HG03354 (cell line): ENCODE measurements at regions not wholly inside any gene's neighbourhood (a gene's known extent, or its start where the extent isn't known, plus 50 kb on each side); places are given as distances from the start of the nearest gene placed in this dataset.
"Not testable (repeated sequence)": the region's sequence is repeated elsewhere in the genome, so short reads cannot be mapped to it uniquely, and the experiment has no call there.

Experiments
- ATAC-seq: cut with Tn5 transposase; IDR thresholded peaks from one replicate; pipeline ENCODE4 v1.9.1; 2021; ENCODE audit warnings: mild to moderate bottlenecking; ENCODE audit not compliant: unreplicated experiment, poor library complexity, severe bottlenecking

DNA sequence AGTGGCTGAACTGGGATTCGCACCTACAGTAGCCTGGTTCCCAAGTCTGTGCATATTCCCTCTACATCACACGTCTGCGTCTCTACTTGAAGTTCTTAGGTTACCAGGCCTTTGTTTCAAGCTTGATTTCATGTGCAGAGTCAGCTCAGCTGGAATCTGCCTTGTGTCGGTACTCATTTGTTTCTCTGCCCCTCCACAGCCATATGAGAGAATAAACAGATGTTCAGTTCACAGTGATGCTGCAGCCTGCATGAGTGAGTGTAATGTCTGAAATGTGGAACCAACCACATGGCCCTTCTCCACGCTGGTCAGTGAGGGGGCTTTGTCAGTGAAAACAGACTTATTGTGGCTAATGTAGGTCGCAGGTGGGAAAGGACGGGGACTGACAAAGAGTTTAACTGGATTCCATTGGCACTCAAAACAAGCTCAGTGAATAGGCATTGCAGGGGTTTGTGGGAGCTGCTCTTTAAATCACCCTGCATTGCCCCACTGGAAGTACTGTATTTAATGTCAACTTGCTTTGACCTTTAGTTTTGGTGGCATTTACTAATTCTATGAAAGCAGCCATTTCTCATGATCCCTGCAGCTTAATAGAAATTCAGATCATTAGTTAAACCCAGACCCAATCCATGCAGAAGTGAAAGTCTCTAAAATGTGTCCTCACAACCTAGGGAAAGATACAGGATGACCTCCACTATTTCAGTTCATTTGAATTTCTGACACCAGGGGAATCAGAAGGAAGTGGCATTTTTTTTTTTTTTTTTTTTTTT is 136.4 kb upstream of the FAM78B start:
- no peak for ATAC-seq

DNA sequence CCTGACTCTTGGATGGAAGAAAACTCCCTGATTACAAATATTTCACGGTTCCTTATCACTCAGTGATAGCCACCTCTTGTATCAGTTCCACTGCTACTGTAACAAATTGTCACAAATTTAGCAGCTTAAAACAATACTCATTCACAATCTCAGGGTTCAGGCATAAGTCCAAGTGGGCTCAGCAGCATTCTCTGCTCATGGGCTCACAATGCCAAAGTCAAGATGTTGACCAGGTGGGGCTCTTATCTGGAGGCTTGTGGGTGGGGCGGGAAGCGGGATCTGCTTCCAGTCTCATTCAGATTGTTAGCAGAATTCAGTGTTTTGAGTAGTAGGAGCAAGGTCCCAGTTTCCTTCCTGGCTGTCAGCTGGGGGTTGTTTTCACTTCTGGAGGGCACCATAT is 137.3 kb upstream of the FAM78B start:
- ATAC-seq: no peak

DNA sequence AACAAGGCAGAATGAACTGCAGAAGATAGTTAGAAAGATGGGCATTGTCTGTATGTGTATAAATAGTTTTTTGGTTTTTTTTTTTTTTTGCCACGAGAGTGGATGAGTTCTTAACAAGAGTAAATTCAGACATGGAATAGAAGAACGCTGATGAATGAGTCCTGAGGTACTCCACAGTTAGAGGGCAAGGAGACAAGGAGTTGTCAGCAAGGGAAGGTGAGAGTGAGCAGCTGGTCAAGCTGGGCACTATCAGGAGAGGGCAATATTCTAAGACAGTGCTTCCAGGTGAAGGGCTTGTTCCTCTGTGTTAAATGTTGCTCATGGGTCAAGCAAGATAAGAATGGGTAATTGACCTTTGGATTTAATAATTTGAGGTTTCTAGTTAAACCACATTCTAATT is 138.6 kb upstream of the FAM78B start:
- ATAC-seq: no peak

DNA sequence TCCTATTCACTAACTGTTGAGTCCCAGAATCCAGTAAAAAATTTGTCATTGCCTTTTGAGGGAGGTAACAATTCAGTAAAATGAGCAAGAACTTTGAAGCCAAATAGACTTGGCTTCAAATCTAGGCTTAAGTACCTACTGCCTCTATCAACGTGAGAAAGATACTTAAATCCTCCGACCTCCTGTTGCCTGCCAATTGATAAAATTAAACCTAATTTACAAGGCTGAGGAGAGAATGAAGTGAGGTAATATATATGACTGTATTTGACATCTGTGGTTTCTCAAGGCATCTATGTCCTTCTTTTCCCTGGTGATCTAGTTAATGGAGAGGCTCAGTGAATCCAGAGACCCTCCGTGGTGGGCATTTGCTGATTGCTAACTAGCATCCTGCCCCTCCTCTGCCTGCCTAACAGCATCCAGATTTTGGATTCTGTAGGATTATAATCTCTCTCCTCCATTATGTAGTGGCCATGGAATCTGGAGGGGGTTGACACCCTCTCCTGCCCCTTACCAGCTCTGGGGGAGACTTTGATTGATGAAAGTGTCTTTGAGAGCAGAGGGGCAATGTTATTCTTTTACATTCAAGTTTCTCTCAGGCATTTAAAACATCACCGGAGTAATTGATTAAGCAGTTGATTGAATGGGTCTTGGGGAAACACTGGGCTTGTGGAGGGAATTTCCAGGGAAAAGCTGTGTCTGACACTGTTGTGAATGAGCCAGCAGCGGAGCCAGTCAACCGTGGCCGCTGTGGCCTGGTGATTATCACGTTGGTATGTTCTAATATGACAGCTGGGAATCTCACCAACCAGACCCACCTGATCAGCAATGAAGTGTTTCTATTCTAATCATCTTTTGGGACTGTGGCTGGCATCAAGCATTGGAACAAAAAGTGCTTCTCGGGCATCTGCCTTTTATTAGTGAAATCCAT is 140.7 kb upstream of the FAM78B start:
- no peak for ATAC-seq

DNA sequence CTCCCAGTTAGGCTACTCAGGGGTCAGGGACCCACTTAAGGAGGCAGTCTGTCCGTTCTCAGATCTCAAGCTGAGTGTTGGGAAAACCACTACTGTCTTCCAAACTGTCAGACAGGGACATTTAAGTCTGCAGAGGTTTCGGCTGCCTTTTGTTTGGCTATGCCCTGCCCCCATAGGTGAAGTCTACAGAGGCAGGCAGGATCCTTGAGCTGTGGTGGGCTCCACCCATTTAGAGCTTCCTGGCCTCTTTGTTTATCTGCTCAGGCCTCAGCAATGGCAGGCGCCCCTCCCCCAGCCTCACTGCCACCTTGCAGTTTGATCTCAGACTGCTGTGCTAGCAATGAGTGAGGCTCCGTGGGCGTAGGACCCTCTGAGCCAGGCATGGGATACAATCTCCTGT is 149.5 kb upstream of the FAM78B start:
- ATAC-seq: not testable (repeated sequence)

DNA sequence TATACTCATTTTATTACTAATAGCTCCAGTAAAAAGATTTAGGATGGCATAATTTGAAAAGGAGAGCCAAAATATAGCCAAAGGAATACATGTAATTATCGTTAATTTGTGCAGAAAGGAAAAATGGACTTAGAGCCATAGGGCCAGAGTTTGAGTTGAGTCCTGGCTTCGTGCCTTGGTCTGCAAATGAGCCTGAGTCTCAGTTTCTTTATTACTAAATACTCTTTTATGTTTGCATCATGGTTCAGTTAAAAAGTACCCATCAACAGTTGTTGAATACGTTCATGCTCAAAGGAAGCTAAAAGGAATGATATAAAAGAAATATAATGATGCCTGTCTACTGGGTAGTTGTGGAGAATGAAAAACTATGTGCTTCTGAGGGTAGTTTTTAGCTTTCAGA is 155.7 kb upstream of the FAM78B start:
- no peak for ATAC-seq

DNA sequence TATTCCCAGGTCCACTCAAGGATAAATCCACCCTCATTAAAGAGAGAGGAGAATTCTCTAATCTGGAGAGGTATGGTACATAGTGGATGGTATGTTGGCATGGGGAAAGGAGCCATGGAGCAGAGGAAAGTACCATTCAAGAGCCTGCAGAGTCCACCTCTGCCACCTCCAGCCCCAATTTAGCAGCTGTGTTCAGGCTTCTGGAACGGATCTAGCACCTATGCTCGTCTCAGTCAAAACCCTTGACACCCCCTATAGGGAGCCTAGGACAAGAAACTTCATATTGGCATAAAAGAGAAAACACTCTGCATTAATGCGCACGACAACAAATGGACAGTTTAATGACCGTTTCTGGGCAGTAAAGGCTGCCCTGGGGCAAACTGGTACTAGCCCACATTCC is 161.1 kb upstream of the FAM78B start:
- no peak for ATAC-seq

DNA sequence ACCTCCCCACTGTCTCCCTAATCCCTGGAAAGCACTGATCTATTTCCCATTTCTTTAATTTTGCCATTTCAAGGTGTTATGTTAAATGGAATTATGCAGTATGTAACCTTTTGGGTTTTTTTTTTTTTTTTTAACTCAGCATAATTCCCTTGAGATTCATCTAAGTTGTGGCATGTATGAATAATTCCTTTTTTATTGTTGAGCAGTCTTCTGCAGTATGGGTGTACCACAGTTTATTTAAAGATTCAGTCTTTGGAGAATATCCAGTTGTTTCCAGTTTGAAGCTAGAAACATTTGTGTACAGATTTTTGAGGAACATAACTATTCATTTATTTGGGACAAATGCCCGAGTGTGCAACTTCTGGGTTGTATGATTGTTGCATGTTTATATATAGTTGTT is 162.2 kb upstream of the FAM78B start:
- ATAC-seq: no peak

DNA sequence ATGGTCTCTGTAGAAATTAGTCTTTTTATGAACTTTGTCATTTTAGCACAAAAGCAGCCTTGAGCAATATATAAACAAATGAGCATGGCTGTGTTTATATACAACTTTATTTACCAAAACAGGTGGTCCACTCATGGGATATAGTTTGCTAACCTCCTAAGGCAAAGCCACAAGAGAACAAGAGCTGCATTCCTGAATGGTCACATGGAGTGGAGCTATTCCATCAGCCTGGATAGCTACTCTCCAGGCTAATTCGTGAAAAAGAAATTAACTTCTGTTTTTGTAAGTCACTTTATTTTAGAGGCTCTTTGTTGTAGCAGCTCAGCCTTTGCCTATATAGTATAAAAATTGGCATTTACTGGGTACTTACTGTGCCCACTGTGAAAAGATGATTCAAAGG is 163.3 kb upstream of the FAM78B start:
- ATAC-seq: no peak

DNA sequence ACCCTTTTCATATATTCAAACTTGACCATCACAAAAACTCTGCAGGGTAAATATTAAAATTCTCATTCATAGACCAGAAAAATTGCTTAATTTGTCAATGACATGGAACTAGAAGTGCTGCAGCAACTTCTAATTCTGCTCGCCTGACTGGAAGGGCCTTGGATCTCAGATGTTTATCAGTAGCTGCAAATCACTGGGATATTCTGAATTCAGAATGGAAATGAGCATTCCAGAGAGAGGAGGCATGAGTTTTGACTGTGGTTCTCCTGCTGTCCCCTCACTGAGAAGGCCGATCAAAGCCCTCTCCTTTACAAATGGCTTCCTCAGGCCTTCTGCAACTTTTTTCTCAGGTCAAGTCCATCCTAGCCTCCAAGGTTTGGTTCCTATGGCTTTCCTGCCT is 171.3 kb upstream of the FAM78B start:
- ATAC-seq: no peak

DNA sequence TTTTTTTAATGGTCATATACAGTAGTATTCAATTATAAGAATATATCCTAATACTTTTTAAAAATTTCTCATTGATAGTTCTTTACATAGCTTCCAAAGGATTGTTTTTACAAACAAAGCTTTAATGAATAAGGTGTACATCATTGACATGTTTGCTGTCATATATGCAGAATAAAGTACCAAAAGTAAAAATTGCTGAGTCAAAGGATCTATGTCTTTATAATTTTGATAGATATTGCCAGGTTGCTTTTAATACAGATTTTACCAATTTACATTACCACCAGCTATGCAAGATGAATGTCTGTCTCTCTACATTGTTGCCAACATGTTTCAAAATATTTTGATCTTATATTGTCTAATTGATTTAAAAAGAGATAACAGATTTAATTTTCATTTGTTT is 173.9 kb upstream of the FAM78B start:
- no peak for ATAC-seq

DNA sequence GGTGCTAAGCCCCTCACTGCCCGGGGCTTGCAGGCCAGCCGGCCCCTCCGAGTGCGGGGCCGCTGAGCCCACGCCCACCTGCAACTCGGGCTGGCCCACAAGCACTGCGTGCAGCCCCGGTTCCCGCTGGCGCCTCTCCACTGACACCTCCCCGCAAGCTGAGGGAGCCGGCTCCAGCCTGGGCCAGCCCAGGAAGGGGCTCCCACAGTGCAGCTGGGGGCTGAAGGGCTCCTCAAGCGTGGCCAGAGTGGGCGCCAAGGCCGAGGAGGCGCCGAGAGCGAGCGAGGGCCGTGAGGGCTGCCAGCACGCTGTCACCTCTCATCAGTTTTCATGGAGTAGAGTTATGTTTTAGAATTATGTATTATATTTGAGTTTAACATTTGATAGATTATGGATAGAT is 176.5 kb upstream of the FAM78B start:
- no peak for ATAC-seq

DNA sequence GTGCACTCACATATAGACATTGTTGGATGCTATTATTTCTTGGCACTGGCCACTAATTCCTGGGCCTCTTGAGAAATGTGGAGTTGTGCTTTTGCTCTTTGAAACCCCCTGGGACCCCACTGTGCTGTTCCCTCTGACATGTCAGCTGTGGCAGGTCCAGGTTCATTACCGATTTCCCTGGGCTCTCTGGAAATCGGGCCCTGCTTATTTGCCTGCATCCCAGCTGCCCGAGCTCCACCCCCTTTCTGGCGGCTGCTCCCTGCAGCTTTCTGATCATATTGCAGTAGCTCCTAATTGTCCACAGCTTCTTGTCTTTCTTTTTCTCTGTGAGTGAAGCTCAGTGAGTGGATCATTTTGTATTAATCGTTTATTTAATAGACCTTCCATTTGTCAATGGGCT is 183.7 kb upstream of the FAM78B start:
- ATAC-seq: no peak

DNA sequence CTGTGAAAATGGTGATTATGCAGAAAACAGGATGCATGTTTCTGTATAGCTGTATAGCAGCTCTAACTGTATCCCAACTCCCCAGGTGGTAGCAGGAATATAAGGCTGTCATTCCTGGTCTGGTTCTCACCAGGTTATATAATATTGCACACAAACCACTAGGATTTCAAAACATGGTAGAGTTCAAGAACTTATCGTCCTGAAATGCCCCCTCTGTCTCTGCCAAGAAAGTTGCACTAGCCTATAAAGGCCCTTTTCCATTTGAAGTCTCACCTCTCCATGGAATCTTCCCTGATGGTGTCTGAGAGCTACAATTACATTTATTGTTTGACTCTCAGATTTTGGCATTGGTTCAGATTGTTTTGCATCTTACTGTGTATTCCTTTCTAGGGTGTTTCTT is 184.9 kb upstream of the FAM78B start:
- ATAC-seq: no peak

DNA sequence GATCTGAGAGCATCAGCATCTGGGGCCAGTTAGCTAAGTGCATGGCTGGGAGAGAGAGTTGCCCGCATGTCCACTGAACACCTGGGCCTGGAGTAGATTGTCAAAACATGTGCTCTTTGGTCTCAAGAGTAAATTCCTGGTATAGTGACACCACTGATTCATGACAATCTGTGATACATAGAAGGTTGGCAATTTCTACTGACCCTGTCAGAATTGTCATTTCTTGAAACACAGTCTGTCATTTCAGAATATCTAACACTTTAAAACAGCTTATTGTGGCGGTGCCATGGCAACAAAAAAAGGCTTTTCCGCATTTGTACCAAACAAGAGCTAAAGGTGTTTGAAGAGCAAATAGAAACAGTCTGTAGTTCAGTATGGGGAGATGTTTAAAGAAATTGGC is 186.4 kb upstream of the FAM78B start:
- ATAC-seq: no peak

DNA sequence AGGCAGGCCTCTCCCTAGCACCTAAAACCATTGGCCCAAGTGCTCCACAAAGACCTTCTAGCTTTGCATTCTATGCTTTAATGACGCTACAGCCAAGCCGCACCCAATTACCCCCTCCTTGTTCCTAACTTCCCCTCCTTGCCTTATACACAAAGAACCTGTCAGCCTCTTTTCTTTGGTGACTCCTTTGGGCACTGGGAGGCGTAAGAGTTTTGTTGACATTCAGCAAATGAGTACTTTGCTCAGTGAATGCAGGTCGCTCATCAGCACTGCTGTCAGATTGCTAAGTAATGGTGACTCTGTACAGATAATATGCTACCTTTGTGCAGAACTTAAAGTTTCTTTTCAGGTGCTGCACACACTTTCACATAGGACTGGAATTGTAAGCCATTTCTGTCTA is 187.6 kb upstream of the FAM78B start:
- ATAC-seq: no peak

DNA sequence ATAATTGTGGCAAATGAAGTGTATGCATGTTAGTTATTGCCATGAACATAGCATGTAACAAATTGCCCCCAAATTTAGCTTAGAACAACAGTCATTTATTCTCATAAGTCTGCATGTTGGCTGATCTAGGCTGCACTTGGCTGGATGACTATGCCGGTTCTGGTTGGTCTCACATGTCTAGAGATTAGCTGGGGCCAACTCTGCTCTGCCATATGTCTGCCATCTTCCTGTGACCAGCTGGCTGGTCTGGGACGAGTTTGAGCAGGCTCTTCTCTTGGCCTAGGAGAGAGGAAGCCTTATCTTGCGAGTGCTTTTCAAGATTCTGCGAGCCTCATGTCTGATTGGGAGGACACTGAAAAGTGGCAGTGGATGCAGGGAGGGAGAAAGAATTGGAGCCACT is 198.3 kb upstream of the FAM78B start:
- no peak for ATAC-seq

DNA sequence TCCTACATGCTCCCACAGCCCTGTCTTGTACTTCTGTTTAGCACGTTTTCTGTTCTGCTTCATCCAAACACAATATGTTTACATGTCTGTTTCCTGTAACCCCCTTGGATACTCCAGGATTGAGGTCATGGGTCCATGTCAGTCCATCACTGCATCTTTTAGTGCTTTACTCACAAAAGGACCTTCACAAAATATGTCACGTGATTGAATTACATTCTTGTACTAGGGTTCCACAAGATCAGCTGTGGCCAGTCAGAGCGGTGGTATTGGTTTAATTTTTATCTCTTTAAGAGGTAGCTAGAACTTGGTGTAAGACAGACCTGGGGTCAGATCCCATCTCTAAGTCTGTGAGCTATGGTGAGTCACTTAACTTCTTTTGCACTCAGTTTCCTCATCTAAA is 201.2 kb upstream of the FAM78B start:
- no peak for ATAC-seq

DNA sequence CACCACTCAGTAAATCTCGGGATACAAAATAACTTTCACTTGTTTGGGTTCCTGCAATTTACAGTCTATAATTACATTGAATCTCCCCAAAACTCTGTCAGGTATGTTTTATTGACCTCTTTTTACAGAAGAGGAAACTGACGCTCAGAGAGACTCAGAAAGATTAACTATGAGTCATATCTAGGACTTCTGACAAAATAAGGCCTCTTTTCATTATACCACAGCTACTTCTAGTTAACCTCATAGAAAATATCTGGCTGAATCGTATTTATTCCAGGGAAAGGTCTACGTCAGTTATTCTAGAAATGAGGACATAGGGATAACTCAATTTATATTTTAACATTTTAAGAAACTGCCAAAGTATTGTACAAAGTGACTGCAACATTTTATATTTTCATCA is 211.1 kb upstream of the FAM78B start:
- ATAC-seq: no peak

DNA sequence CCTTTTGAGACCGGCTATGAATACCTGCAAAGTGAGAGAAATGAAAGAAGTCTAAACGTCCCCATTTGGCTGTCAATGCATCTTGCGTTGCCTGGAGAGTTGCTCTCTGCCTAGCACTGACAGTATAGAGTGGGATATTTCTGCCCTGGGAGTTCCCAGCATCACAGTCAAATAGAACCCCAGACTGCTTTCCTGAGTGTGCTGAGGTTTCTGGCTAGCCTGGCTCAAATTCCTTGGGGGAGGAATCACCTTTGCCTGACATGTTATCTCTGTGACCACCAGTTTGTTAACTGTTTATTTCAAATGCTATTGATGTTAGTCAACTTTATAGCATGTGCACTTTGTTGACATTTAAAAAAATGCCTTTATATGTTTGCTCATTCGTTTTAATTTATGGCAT is 212.0 kb upstream of the FAM78B start:
- ATAC-seq: no peak

DNA sequence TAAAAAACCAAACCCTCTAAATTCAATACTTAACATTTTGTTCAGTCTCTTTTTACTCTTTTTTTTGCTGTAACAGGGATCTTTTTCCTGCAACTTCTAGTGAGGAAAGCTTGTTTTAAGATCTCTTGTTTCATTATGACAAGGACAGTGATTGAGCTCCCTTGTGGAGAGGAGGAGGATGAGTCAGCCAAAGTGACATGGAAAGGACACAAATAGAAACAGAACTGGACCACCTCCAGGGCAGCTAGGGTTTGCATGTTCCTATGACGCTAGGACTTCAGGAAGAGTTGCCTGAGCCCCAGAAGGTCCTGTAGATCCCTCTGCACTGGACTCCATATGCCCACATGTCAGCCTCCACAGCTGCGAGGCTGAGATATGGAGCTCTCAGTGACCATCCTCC is 212.6 kb upstream of the FAM78B start:
- no peak for ATAC-seq
